ENCODE measurements at regions not wholly inside any gene's neighbourhood (a gene's known extent, or its start where the extent isn't known, plus 50 kb on each side); places are given as distances from the start of the nearest gene placed in this dataset.

GRCh38 chr1:4506591-4506990 is 147.8 kb upstream of the AJAP1 start:
- no peaks in the 10 kb centered on the region for H3K27me3 ChIP-seq
- no peaks in the 10 kb centered on the region for H3K9me3 ChIP-seq
- peak; percentile 3 for DNase-seq
- ATAC-seq, result no peak
- no peaks in the 10 kb centered on the region for H3K36me3 ChIP-seq
- no peak overlapping the region for H3K27ac ChIP-seq
- H3K4me1 ChIP-seq, result no peaks in the 10 kb centered on the region
- H3K4me3 ChIP-seq, result no peak overlapping the region
- intact Hi-C loops (cut with DNase I), result no loop called here
- no peak for TF ChIP-seq CTCF (IDR thresholded peaks at IDR 0.05)

- Histone ChIP-seq H3K4me1 (no peaks in the 10 kb centered on the region), H3K27ac (no peak overlapping the region), H3K27me3 (no peaks in the 10 kb centered on the region), H3K4me3 (no peak overlapping the region), H3K9me3 (no peaks in the 10 kb centered on the region), H3K36me3 (no peaks in the 10 kb centered on the region)
- no peak for DNase-seq
- no peak for ATAC-seq
- TF ChIP-seq CTCF (IDR thresholded peaks at IDR 0.05), result no peak
- intact Hi-C loops (cut with DNase I), result no loop called here
These were observed 145.2 kb upstream of the AJAP1 start for GRCh38 chr1:4509206-4509605.

GRCh38 chr1:4510276-4510691 is 144.1 kb upstream of the AJAP1 start:
- intact Hi-C loops (cut with DNase I), result no loop called here
- no peak for DNase-seq
- H3K27ac ChIP-seq, result no peak overlapping the region

GRCh38 chr1:4511374-4511773 is 143.0 kb upstream of the AJAP1 start:
- Histone ChIP-seq H3K36me3 (no peaks in the 10 kb centered on the region), H3K27me3 (no peaks in the 10 kb centered on the region), H3K4me1 (no peaks in the 10 kb centered on the region), H3K4me3 (no peak overlapping the region), H3K27ac (no peak overlapping the region), H3K9me3 (no peaks in the 10 kb centered on the region)
- intact Hi-C loops (cut with DNase I), result no loop called here
- ATAC-seq (no peak), DNase-seq (no peak)
- no peak for TF ChIP-seq CTCF (IDR thresholded peaks at IDR 0.05)

More at GRCh38 chr1:4510276-4510691, 144.1 kb upstream of the AJAP1 start:
- TF ChIP-seq CTCF (IDR thresholded peaks at IDR 0.05), result no peak
- ATAC-seq, result no peak
- Histone ChIP-seq H3K27me3 (no peaks in the 10 kb centered on the region), H3K4me1 (no peaks in the 10 kb centered on the region), H3K4me3 (no peak overlapping the region), H3K36me3 (no peaks in the 10 kb centered on the region), H3K9me3 (no peaks in the 10 kb centered on the region)

GRCh38 chr1:4512636-4513035 is 141.8 kb upstream of the AJAP1 start:
- Histone ChIP-seq H3K9me3 (no peaks in the 10 kb centered on the region), H3K36me3 (no peaks in the 10 kb centered on the region), H3K27me3 (no peaks in the 10 kb centered on the region), H3K4me3 (no peak overlapping the region), H3K27ac (no peak overlapping the region), H3K4me1 (no peaks in the 10 kb centered on the region)
- no peak for ATAC-seq
- no peak for TF ChIP-seq CTCF (IDR thresholded peaks at IDR 0.05)
- intact Hi-C loops (cut with DNase I), result no loop called here
- no peak for DNase-seq

- no peak for TF ChIP-seq CTCF (IDR thresholded peaks at IDR 0.05)
- Histone ChIP-seq H3K9me3 (no peaks in the 10 kb centered on the region), H3K27ac (no peak overlapping the region), H3K36me3 (no peaks in the 10 kb centered on the region), H3K27me3 (peaks cover 5% of the 10 kb centered on the region), H3K4me1 (no peaks in the 10 kb centered on the region), H3K4me3 (no peak overlapping the region)
- ATAC-seq, result no peak
- intact Hi-C loops (cut with DNase I), result no loop called here
- no peak for DNase-seq
These were observed 140.7 kb upstream of the AJAP1 start for GRCh38 chr1:4513685-4514084.
